GM23338 (cell line): ENCODE measurements at regions not wholly inside any gene's neighbourhood (a gene's known extent, or its start where the extent isn't known, plus 50 kb on each side); places are given as distances from the start of the nearest gene placed in this dataset.

Experiments
- CREB1 ChIP-seq: fragments of 250-450 bp; sonication (Bioruptor Pico); IDR thresholded peaks from 2 replicates; pipeline ENCODE4 v1.5.0; 2020; ENCODE audit warnings: low read depth, mild to moderate bottlenecking, moderate library complexity
- EZH2phosphoT487 ChIP-seq: fragments of 200-600 bp; sonication (generic); IDR thresholded peaks from one replicate; pipeline ENCODE4 v1.8.1; 2018; ENCODE audit warnings: antibody characterized with exemption; ENCODE audit not compliant: unreplicated experiment
- JUNB ChIP-seq: IDR thresholded peaks from one replicate; pipeline ENCODE4 v1.6.1; 2016; ENCODE audit warnings: antibody characterized with exemption; ENCODE audit not compliant: unreplicated experiment
- NANOG ChIP-seq: IDR thresholded peaks from 2 replicates; pipeline ENCODE4 v1.6.1; 2016; ENCODE audit warnings: antibody characterized with exemption, borderline replicate concordance
- POLR2AphosphoS5 ChIP-seq: IDR thresholded peaks from 2 replicates; pipeline ENCODE4 v1.6.1; 2016; ENCODE audit warnings: antibody characterized with exemption, low read depth
- STAT1 ChIP-seq: IDR thresholded peaks from one replicate; pipeline ENCODE4 v1.6.1; 2016; ENCODE audit warnings: antibody characterized with exemption; ENCODE audit not compliant: unreplicated experiment
- ZNF114 ChIP-seq: fragments of 250-450 bp; sonication (Bioruptor Pico); IDR thresholded peaks from 2 replicates; pipeline ENCODE4 v1.5.0; 2020; ENCODE audit warnings: mild to moderate bottlenecking, moderate library complexity
- TF ChIP-seq, protein P1 (sequence below): fragments of 250-450 bp; sonication (Bioruptor Pico); IDR thresholded peaks from 2 replicates; pipeline ENCODE4 v1.5.0; 2020; ENCODE audit warnings: mild to moderate bottlenecking, moderate library complexity
- TF ChIP-seq, protein P2 (sequence below), 2 experiments: fragments of 200-600 bp in 1 of 2; sonication (generic) in 1 of 2; conservative IDR thresholded peaks; 2 replicates each; pipeline versions ENCODE4 v1.5.1 to v1.6.1; 2016 to 2017; ENCODE audit warnings: antibody characterized with exemption in 2 of 2, low read depth in 2 of 2, mild to moderate bottlenecking in 2 of 2, moderate library complexity in 1 of 2

DNA sequence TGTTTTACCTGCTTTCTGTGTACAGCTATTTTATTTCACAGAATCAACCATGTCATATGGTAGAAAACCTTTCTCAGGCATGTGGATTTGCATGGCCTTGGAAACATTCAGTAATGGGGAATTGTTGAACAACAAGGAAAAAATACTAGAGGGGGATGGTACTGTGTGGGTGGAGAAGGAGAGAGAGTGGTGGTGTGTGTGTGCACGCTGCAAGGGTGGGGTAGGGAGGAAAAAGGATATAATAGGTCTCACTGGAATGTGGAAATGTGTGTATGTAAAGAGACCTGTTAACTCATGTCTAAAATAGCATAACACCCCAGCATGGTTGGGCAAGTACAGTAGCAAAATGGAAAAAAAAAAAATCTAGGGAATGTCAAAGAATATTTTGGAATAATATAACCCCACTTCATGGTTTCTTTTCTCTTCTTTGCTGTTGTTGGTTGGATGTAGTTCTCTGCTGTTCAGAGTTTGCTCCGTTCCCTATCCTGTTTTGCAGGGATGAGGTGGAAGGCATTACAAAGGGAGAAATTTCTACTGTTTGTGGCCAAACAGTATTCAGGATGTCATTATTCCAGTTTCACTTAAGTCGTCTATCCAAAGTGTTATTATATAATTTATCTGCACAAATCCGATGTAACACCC, 93.9 kb upstream of the CITED2 start (continued):
- TF ChIP-seq, protein P1, sequence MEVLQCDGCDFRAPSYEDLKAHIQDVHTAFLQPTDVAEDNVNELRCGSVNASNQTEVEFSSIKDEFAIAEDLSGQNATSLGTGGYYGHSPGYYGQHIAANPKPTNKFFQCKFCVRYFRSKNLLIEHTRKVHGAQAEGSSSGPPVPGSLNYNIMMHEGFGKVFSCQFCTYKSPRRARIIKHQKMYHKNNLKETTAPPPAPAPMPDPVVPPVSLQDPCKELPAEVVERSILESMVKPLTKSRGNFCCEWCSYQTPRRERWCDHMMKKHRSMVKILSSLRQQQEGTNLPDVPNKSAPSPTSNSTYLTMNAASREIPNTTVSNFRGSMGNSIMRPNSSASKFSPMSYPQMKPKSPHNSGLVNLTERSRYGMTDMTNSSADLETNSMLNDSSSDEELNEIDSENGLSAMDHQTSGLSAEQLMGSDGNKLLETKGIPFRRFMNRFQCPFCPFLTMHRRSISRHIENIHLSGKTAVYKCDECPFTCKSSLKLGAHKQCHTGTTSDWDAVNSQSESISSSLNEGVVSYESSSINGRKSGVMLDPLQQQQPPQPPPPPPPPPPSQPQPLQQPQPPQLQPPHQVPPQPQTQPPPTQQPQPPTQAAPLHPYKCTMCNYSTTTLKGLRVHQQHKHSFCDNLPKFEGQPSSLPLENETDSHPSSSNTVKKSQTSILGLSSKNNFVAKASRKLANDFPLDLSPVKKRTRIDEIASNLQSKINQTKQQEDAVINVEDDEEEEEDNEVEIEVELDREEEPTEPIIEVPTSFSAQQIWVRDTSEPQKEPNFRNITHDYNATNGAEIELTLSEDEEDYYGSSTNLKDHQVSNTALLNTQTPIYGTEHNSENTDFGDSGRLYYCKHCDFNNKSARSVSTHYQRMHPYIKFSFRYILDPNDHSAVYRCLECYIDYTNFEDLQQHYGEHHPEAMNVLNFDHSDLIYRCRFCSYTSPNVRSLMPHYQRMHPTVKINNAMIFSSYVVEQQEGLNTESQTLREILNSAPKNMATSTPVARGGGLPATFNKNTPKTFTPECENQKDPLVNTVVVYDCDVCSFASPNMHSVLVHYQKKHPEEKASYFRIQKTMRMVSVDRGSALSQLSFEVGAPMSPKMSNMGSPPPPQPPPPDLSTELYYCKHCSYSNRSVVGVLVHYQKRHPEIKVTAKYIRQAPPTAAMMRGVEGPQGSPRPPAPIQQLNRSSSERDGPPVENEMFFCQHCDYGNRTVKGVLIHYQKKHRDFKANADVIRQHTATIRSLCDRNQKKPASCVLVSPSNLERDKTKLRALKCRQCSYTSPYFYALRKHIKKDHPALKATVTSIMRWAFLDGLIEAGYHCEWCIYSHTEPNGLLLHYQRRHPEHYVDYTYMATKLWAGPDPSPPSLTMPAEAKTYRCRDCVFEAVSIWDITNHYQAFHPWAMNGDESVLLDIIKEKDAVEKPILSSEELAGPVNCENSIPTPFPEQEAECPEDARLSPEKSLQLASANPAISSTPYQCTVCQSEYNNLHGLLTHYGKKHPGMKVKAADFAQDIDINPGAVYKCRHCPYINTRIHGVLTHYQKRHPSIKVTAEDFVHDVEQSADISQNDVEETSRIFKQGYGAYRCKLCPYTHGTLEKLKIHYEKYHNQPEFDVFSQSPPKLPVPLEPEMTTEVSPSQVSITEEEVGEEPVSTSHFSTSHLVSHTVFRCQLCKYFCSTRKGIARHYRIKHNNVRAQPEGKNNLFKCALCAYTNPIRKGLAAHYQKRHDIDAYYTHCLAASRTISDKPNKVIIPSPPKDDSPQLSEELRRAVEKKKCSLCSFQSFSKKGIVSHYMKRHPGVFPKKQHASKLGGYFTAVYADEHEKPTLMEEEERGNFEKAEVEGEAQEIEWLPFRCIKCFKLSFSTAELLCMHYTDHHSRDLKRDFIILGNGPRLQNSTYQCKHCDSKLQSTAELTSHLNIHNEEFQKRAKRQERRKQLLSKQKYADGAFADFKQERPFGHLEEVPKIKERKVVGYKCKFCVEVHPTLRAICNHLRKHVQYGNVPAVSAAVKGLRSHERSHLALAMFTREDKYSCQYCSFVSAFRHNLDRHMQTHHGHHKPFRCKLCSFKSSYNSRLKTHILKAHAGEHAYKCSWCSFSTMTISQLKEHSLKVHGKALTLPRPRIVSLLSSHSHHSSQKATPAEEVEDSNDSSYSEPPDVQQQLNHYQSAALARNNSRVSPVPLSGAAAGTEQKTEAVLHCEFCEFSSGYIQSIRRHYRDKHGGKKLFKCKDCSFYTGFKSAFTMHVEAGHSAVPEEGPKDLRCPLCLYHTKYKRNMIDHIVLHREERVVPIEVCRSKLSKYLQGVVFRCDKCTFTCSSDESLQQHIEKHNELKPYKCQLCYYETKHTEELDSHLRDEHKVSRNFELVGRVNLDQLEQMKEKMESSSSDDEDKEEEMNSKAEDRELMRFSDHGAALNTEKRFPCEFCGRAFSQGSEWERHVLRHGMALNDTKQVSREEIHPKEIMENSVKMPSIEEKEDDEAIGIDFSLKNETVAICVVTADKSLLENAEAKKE (CRISPR knock-in tag) = no peak
- TF ChIP-seq STAT1 (no peak), ZNF114 (CRISPR knock-in tag) (no peak), POLR2AphosphoS5 (no peak), CREB1 (CRISPR knock-in tag) (no peak), NANOG (no peak), JUNB (no peak), EZH2phosphoT487 (no peak)
- TF ChIP-seq, protein P2, sequence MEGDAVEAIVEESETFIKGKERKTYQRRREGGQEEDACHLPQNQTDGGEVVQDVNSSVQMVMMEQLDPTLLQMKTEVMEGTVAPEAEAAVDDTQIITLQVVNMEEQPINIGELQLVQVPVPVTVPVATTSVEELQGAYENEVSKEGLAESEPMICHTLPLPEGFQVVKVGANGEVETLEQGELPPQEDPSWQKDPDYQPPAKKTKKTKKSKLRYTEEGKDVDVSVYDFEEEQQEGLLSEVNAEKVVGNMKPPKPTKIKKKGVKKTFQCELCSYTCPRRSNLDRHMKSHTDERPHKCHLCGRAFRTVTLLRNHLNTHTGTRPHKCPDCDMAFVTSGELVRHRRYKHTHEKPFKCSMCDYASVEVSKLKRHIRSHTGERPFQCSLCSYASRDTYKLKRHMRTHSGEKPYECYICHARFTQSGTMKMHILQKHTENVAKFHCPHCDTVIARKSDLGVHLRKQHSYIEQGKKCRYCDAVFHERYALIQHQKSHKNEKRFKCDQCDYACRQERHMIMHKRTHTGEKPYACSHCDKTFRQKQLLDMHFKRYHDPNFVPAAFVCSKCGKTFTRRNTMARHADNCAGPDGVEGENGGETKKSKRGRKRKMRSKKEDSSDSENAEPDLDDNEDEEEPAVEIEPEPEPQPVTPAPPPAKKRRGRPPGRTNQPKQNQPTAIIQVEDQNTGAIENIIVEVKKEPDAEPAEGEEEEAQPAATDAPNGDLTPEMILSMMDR (conservative IDR thresholded peaks at IDR 0.05; ENCODE audit: low read depth in 2 of 2) = no peak
